Activated naive CD4-positive, alpha-beta T cell treated with anti-CD3 and anti-CD28 coated beads, Interleukin-2, amount 50 U/mL, for 24 hours (primary cell): ENCODE measurements at regions not wholly inside any gene's neighbourhood (a gene's known extent, or its start where the extent isn't known, plus 50 kb on each side); places are given as distances from the start of the nearest gene placed in this dataset.

ENCODE experiments used
- H3K27ac Mint-ChIP-seq: one replicate; pipeline ENCODE4 v1.8.0; 2021; ENCODE audit warnings: mild to moderate bottlenecking, mixed read lengths
- H3K27me3 Mint-ChIP-seq: one replicate; pipeline ENCODE4 v1.8.0; 2021; ENCODE audit warnings: mixed read lengths
- H3K36me3 Mint-ChIP-seq: one replicate; pipeline ENCODE4 v1.8.0; 2021; ENCODE audit warnings: mixed read lengths
- H3K4me1 Mint-ChIP-seq: one replicate; pipeline ENCODE4 v1.8.0; 2021; ENCODE audit warnings: mixed read lengths
- H3K4me3 Mint-ChIP-seq: one replicate; pipeline ENCODE4 v1.8.0; 2021; ENCODE audit warnings: mild to moderate bottlenecking, mixed read lengths
- H3K9me3 Mint-ChIP-seq: one replicate; pipeline ENCODE4 v1.8.0; 2021; ENCODE audit warnings: mixed read lengths

DNA sequence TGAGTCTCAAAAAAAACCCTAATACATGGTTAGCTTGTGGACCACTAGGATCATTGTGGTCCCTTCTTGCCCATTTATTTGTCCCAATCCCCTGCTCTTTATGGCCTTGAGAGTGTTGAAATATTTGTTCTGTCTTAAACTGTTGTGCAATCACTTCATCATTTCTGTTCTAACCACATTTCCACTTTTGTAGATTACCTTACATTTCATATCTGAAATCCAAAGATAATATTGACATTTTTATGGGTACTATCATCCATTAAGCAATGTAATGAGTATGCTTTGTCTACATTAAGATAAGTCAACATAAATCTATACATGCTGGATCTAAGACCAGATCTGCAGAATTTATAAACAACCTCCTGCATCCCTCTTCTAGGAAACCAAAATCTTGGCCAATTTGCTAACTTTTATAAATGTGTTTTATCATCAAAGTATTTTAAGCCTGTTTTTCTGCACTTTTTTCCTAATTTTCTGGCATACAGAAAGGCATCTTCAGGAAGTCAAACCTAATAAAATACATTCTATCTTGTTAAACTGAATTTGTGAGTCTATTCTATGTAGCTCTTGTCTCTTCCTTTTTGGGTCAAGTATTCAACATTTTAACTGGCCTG is 359.4 kb upstream of the CELF2 start:
- no peaks in the 10 kb centered on the region for H3K36me3 Mint-ChIP-seq
- H3K4me1 Mint-ChIP-seq: no peaks in the 10 kb centered on the region
- no peak overlapping the region for H3K4me3 Mint-ChIP-seq
- H3K9me3 Mint-ChIP-seq: no peaks in the 10 kb centered on the region
- H3K27ac Mint-ChIP-seq: no peak overlapping the region
- H3K27me3 Mint-ChIP-seq: peaks cover 3% of the 10 kb centered on the region

DNA sequence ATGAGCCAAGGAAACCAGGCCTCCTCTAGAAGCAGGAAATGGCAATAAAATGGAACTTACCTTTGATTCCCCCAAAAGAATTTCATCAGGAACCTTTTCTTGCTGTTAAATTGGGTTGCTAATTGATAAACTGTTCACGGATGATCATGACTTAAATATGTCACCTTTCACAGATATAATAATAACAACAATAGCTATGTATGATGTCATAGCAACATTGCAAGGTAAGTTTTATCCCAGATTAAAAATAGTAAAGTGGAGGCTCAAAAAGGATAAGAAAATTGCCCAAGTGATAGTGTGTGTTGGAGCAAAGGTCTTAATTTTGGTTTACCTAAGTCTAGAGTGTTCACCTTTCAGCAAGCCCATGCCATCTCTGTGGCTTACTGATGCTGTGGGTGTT is 357.6 kb upstream of the CELF2 start:
- Mint-ChIP-seq H3K27ac (no peak overlapping the region), H3K9me3 (no peaks in the 10 kb centered on the region), H3K4me1 (no peaks in the 10 kb centered on the region), H3K4me3 (no peak overlapping the region), H3K27me3 (peaks cover 8% of the 10 kb centered on the region), H3K36me3 (no peaks in the 10 kb centered on the region)

DNA sequence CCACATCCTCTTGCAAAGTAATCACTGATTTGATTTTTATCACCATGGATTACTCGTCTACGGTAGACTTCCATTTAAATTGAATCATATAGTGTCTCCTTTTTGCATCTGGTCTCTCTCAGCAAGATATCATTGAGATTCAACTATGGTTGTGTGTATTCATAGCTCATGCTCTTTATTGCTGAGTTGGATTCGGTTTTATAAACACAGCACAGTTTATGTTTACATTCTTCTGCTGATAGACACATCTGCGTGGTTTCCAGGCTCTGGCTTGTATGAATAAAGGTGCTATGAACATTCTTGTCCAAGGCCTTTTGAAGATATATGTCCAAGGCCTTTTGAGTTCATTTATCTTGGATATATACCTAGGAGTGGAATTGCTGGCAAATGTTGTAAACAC is 356.5 kb upstream of the CELF2 start:
- no peaks in the 10 kb centered on the region for H3K4me1 Mint-ChIP-seq
- no peaks in the 10 kb centered on the region for H3K36me3 Mint-ChIP-seq
- peaks cover 8% of the 10 kb centered on the region for H3K27me3 Mint-ChIP-seq
- no peaks in the 10 kb centered on the region for H3K9me3 Mint-ChIP-seq
- no peak overlapping the region for H3K27ac Mint-ChIP-seq
- no peak overlapping the region for H3K4me3 Mint-ChIP-seq

DNA sequence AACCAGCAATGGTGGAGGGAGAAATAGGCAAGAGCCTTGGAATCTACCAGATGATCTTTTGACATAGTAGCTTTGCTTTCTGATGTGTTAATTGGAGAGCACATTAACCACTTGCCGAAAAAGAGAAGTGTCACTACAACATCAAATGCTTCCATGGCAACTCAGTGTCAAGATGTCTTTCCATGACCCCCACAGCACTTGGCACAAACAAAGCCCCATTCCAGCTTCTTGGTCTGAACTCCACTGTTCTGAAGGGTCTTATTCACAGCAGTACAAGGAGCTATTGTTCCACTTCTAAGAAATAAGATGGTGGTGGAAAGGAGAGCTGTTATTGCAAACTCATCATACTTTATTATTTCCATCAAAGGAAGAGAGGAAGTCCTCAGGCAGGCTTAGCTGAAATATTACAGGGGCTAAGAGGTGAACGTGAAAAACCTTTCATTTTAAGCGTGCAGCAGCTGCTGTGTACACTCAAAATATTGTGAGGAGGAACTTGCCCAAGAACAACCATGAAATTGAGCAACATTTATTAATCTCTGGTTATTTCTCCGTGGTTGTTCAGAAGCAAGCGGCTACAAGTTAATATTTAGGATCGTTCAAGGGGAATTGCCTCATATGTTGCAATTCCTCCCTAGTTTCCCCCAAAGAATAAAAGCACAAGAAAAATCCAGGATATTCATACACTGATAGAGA is 354.8 kb upstream of the CELF2 start:
- Mint-ChIP-seq H3K4me1 (no peaks in the 10 kb centered on the region), H3K27ac (no peak overlapping the region), H3K4me3 (no peak overlapping the region), H3K9me3 (no peaks in the 10 kb centered on the region), H3K36me3 (no peaks in the 10 kb centered on the region), H3K27me3 (peaks cover 8% of the 10 kb centered on the region)

DNA sequence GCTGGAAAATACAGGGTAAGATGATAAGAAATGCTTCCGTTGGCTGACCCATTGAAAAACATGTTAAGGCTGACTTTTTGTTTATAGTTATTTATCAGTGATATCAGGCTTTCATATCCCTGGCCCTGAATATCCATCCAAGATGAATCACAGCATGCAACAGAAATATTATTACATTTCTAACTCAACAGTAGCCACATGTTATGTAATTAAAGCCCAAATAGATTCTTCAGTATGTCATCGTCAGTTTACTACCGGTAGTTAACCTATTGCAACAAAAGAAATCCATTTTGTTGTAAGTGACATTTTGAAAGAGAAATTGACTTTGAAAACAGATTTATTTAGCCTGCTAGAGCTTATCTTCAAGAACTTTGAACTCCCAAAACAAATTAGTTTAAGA is 354.1 kb upstream of the CELF2 start:
- Mint-ChIP-seq H3K4me1 (no peaks in the 10 kb centered on the region), H3K27me3 (peaks cover 11% of the 10 kb centered on the region), H3K4me3 (no peak overlapping the region), H3K27ac (no peak overlapping the region), H3K36me3 (no peaks in the 10 kb centered on the region), H3K9me3 (no peaks in the 10 kb centered on the region)

DNA sequence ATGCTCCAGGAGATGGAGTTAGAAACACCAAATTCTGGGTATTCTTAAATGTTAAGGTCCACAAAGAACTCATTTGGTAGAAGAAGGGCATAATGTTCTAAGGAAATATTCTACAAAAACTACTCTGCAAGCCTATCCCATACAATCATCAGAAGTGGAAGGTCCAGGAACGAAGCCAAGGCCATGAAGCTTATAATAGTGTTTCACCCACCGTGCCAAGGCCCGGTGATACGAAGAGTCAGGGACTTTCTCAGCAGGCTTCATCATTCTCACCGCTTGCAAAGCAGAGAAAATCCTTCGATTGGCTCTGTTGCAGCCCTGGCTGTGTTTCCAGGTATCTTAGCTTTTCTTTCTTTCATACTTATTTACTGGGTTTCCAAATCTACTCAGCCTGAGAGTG is 351.9 kb upstream of the CELF2 start:
- no peak overlapping the region for H3K4me3 Mint-ChIP-seq
- no peaks in the 10 kb centered on the region for H3K36me3 Mint-ChIP-seq
- H3K27ac Mint-ChIP-seq: no peak overlapping the region
- peaks cover 13% of the 10 kb centered on the region for H3K27me3 Mint-ChIP-seq
- no peaks in the 10 kb centered on the region for H3K9me3 Mint-ChIP-seq
- no peaks in the 10 kb centered on the region for H3K4me1 Mint-ChIP-seq

DNA sequence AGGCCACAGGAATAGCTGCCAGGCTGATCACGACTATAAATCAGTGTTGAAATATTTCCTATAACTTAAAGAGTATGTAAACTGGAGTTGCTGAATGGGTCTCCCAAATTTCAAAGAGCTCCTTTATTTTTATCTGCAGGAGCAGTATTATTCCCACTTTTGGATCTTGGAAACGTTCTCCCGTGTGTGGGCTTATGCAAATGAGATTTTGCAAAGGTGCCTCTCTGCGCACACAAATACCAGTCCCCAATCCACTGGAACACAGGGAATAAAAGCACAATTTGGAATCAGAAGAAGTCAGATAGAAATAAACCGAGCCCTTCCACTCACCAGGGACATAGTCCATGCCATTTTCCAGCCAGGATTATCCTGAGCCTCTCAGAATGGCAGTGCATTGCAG is 350.2 kb upstream of the CELF2 start:
- no peak overlapping the region for H3K4me3 Mint-ChIP-seq

DNA sequence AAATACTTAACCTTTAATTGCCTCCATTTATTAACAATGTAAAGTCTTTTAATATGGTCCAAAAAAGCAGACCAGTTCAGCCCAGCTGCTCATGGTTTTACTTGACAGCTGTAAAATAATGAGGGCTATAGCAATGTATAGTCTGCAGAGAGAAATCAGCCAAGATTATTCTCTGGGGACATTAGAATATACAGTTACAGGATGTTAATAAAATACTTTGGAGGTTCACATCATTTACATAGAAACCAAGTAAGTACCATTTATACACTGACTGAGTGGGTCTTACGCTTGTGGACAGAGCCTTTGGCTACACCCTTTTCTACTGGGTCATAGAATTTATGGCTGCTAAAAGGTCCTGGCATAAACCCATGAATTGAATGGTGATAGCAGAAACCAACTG is 340.7 kb upstream of the CELF2 start:
- H3K36me3 Mint-ChIP-seq: peaks cover 2% of the 10 kb centered on the region
- no peak overlapping the region for H3K27ac Mint-ChIP-seq
- H3K27me3 Mint-ChIP-seq: peaks cover 9% of the 10 kb centered on the region
- no peak overlapping the region for H3K4me3 Mint-ChIP-seq
- H3K4me1 Mint-ChIP-seq: no peaks in the 10 kb centered on the region
- peaks cover 5% of the 10 kb centered on the region for H3K9me3 Mint-ChIP-seq

More for the DNA sequence above, 350.2 kb upstream of the CELF2 start:
- Mint-ChIP-seq H3K27me3 (peaks cover 14% of the 10 kb centered on the region), H3K9me3 (no peaks in the 10 kb centered on the region), H3K36me3 (no peaks in the 10 kb centered on the region), H3K27ac (no peak overlapping the region), H3K4me1 (no peaks in the 10 kb centered on the region)

DNA sequence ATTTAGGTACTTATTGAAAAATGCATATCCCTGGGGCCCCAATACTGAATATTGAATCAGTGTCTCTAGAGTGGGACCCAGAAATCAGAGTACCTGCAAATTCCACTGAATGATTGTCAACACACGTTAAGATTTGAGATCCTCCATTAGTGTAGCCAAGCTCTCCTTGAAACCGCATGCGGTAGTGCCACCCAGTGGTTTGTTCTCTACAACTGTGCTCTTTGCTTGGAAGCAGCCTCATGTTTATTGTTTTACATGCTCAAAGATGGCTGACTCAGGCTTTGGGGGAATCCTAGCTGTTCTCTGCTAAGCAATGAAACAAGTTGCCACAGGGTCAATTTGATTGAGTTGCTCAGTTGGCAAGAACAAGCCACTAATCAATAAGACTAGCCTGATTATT is 340.2 kb upstream of the CELF2 start:
- H3K4me1 Mint-ChIP-seq: no peaks in the 10 kb centered on the region
- H3K4me3 Mint-ChIP-seq: no peak overlapping the region
- H3K36me3 Mint-ChIP-seq: peaks cover 2% of the 10 kb centered on the region
- peaks cover 9% of the 10 kb centered on the region for H3K27me3 Mint-ChIP-seq
- H3K9me3 Mint-ChIP-seq: peaks cover 5% of the 10 kb centered on the region
- H3K27ac Mint-ChIP-seq: no peak overlapping the region

DNA sequence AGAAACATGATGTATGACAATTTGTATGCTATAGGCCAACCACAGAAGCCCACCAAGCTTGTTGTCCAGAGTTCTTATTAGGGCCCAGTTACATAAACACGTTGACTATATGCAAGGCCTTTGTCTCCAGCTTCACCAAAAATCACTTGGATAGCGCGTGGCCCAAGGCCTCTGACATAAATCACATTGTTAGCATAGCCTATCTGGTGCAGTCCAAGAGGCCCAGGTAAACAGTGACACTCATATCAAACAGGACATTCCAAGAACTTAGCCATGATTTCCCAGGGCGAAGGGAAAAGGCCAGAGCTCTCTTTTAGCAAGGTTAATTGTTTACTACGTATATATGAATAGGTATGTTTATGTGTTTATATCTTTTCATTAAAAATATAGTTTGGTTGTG is 337.2 kb upstream of the CELF2 start:
- H3K9me3 Mint-ChIP-seq: no peaks in the 10 kb centered on the region
- H3K27ac Mint-ChIP-seq: no peak overlapping the region
- no peaks in the 10 kb centered on the region for H3K36me3 Mint-ChIP-seq
- peaks cover 15% of the 10 kb centered on the region for H3K27me3 Mint-ChIP-seq
- no peaks in the 10 kb centered on the region for H3K4me1 Mint-ChIP-seq
- H3K4me3 Mint-ChIP-seq: no peak overlapping the region

DNA sequence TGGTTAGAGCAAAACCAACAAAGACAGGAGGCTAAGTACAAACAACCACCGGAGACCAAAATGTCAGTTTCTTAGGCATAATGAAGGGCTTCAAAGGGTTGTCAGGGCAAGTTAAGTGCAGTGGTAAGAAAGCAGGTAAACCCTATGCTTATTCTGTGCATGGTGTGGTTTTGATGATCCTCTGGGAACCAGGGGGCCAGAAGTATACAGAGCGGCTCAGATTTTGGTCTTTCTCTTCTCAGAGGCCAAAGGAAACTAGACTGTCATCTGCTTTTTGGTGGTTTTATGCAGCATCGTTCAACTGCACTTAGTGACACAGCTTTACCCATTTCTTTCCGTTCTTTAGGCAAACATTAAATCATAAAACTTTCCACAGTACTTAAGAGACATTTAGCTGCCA is 332.7 kb upstream of the CELF2 start:
- Mint-ChIP-seq H3K4me1 (no peaks in the 10 kb centered on the region), H3K9me3 (peaks cover 4% of the 10 kb centered on the region), H3K27me3 (peaks cover 14% of the 10 kb centered on the region), H3K27ac (no peak overlapping the region), H3K36me3 (no peaks in the 10 kb centered on the region), H3K4me3 (no peak overlapping the region)

DNA sequence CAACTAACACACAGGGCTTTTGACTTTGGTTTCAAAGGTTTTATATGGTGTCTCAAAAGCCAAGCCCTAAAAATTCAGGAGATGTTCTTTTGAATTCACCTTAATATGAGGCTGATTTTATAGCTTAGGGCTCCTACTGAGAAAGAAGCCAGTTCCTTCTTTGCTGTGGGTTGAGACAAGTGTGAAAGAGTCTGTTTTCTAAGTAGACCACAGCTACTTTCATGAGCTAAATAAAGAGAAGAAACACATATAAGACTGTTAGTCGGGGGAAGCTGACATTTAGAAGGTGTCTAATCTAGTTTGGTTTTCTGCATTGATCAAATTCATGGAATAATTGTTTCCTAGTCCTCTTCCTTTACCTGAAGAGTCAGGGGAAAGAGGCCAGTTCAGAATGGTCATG is 332.1 kb upstream of the CELF2 start:
- Mint-ChIP-seq H3K36me3 (no peaks in the 10 kb centered on the region), H3K4me3 (no peak overlapping the region), H3K27me3 (peaks cover 14% of the 10 kb centered on the region)

DNA sequence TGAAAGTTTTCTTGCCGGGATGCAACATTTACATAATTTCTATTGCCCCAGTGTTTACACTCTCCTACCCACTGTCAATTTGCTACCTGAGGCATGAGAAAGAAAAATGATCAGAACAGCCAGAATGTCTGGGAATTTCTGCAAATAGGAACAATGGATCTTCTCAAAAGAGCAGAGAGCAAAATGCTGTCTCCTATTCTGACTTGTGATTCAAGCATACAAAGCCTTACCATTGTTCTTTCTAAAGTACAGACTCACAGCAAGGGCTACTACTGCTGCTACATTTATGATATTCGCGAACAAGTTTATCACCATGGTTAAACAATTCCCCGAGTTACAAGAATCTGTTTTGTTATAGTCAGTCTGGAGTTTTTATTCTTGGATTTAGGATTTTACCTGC is 329.9 kb upstream of the CELF2 start:
- no peaks in the 10 kb centered on the region for H3K4me1 Mint-ChIP-seq
- peaks cover 14% of the 10 kb centered on the region for H3K27me3 Mint-ChIP-seq
- H3K4me3 Mint-ChIP-seq: no peak overlapping the region
- no peaks in the 10 kb centered on the region for H3K36me3 Mint-ChIP-seq
- no peak overlapping the region for H3K27ac Mint-ChIP-seq
- peaks cover 4% of the 10 kb centered on the region for H3K9me3 Mint-ChIP-seq

More for the DNA sequence above, 332.1 kb upstream of the CELF2 start:
- Mint-ChIP-seq H3K27ac (no peak overlapping the region), H3K9me3 (peaks cover 4% of the 10 kb centered on the region), H3K4me1 (no peaks in the 10 kb centered on the region)

DNA sequence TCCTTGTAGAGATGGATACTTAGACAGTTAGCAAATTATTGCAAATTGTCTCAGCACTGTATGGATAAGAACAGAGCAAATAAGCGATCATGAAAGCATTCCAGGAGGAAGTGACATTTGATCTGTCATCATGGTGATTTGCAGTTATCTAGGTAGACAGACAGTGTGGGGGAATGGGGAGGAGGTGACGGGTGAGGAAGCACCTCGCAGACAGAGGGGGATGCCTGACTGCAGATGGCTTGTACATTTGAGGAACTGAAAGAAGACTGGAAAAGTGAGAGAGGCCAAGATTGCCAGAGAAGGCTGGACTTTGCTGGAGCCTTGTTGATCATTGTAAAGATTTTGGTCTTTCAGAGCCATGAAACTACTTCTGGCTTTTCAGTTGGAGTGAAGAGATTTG is 318.2 kb upstream of the CELF2 start:
- no peak overlapping the region for H3K4me3 Mint-ChIP-seq
- no peak overlapping the region for H3K27ac Mint-ChIP-seq
- H3K9me3 Mint-ChIP-seq: no peaks in the 10 kb centered on the region
- peaks cover 8% of the 10 kb centered on the region for H3K27me3 Mint-ChIP-seq
- H3K4me1 Mint-ChIP-seq: no peaks in the 10 kb centered on the region
- no peaks in the 10 kb centered on the region for H3K36me3 Mint-ChIP-seq

DNA sequence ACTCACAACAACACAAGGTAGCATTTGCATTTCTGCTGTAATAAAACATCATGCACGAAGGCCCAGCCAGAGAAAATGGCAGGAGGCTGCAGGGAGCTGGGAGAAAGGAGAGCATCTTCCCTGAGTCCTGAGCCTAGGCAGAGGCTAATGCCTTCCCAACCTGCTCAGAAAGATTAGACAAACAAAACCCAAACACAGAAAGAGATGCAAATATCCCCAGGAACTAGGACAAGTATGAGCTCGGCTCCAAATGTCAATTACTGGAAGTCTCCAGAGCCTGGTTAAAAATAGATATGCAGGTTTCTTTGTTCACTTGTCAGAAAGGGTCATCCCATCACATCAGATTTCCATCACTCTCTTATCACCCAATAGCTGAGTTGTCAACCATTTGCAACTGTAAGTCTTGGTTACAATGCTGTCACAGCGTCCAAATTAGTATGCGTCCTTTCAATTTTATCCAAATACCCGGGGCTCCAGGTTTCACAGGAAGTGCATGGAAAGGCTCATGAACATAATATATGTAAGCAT is 316.5 kb upstream of the CELF2 start:
- peaks cover 8% of the 10 kb centered on the region for H3K27me3 Mint-ChIP-seq
- no peak overlapping the region for H3K4me3 Mint-ChIP-seq
- H3K36me3 Mint-ChIP-seq: no peaks in the 10 kb centered on the region
- no peak overlapping the region for H3K27ac Mint-ChIP-seq
- H3K9me3 Mint-ChIP-seq: no peaks in the 10 kb centered on the region
- H3K4me1 Mint-ChIP-seq: no peaks in the 10 kb centered on the region

DNA sequence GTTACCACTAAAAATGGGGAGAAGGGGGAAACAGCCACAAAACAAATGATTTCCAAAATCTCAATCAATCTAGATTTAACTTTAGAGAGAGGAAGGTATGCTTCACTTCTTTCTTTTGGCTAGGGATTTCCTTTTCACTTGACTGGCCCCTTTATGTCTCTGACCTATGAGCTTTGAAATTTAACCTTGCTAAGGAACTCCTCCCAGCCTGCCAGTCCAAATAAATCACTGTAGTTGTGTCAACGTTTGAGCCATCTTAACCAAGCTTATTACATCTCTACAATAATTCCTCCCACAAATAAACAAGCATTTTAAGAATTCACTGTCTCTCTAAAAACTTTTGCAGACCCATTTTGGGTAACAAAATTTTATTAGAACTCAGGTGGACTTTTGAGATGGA is 315.5 kb upstream of the CELF2 start:
- no peaks in the 10 kb centered on the region for H3K9me3 Mint-ChIP-seq
- H3K4me1 Mint-ChIP-seq: no peaks in the 10 kb centered on the region
- H3K4me3 Mint-ChIP-seq: no peak overlapping the region
- H3K27me3 Mint-ChIP-seq: peaks cover 5% of the 10 kb centered on the region
- no peak overlapping the region for H3K27ac Mint-ChIP-seq
- no peaks in the 10 kb centered on the region for H3K36me3 Mint-ChIP-seq

DNA sequence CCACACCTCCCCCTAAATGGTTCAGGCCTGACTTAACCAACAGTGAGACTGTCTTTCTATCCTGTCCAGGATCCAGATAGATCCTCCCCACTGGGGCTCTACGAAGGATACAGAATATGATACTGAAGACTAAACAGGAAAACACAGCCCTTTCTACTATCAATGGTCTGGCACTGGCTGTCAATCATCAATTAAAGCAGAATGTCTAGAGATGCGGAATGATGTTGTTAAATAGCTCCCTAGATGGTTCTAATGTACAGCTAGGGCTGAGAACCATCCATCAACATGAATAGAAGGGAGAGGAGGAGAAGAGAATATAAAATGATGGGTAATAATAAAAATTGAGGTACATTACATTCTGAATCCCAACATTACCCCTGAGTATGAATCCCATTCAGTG is 314.3 kb upstream of the CELF2 start:
- no peaks in the 10 kb centered on the region for H3K9me3 Mint-ChIP-seq
- no peaks in the 10 kb centered on the region for H3K36me3 Mint-ChIP-seq
- peaks cover 4% of the 10 kb centered on the region for H3K27me3 Mint-ChIP-seq
- H3K4me3 Mint-ChIP-seq: no peak overlapping the region
- H3K27ac Mint-ChIP-seq: no peak overlapping the region
- H3K4me1 Mint-ChIP-seq: no peaks in the 10 kb centered on the region
